Activated B cell treated with CpG ODN at 0.5 μM for 24 hours (primary cell): ENCODE measurements at regions not wholly inside any gene's neighbourhood (a gene's known extent, or its start where the extent isn't known, plus 50 kb on each side); places are given as distances from the start of the nearest gene placed in this dataset.

Source experiments
- ATAC-seq: fragments of 200-7000 bp; cut with Tn5 transposase; one replicate; pipeline ENCODE4 v1.10.0; 2021; ENCODE audit warnings: low read depth, mild to moderate bottlenecking, moderate library complexity
- CTCF ChIA-PET: fragments of 350-600 bp; sonication (Branson Sonifier 250); formaldehyde crosslinking; loops from one replicate; lab custom pipeline; 2021; ENCODE audit warnings: antibody characterized with exemption; lab: Charles Lee
- POLR2A ChIA-PET: fragments of 350-600 bp; sonication (Branson Sonifier 250); formaldehyde crosslinking; loops from one replicate; lab custom pipeline; 2021; ENCODE audit warnings: antibody characterized with exemption; lab: Charles Lee
- DNase-seq: peaks from one replicate; pipeline ENCODE4 v3.0.0; 2022
- H3K27ac Mint-ChIP-seq: one replicate; pipeline ENCODE4 v1.8.0; 2020; ENCODE audit warnings: mixed read lengths
- H3K27me3 Mint-ChIP-seq: one replicate; pipeline ENCODE4 v1.8.0; 2021; ENCODE audit warnings: mixed read lengths
- H3K36me3 Mint-ChIP-seq: one replicate; pipeline ENCODE4 v1.8.0; 2021; ENCODE audit warnings: low read depth, mixed read lengths
- H3K4me1 Mint-ChIP-seq: one replicate; pipeline ENCODE4 v1.8.0; 2021; ENCODE audit warnings: mixed read lengths
- H3K4me3 Mint-ChIP-seq: one replicate; pipeline ENCODE4 v1.8.0; 2020; ENCODE audit warnings: mild to moderate bottlenecking, mixed read lengths
- H3K9me3 Mint-ChIP-seq: one replicate; pipeline ENCODE4 v1.8.0; 2020; ENCODE audit warnings: mixed read lengths
- CTCF ChIP-seq: fragments of 200-600 bp; IDR thresholded peaks from one replicate; pipeline ENCODE4 v1.8.0; 2022; ENCODE audit warnings: antibody characterized with exemption, mild to moderate bottlenecking
- intact Hi-C: fragments of 100-400 bp; cut with micrococcal nuclease; formaldehyde crosslinking; loops from one replicate; pipeline ENCODE4 v1.15.1; 2024

GRCh38 chr7:38122501-38122900 lies 55.5 kb upstream of the STARD3NL start:
- ChIA-PET CTCF (no interaction called here), POLR2A (no interaction called here)
- TF ChIP-seq CTCF, result no peak
- H3K36me3 Mint-ChIP-seq, result no peaks in the 10 kb centered on the region
- intact Hi-C loops, result no loop called here
- no peak overlapping the region for H3K4me3 Mint-ChIP-seq
- peaks cover 8% of the 10 kb centered on the region for H3K9me3 Mint-ChIP-seq
- no peak for ATAC-seq
- H3K4me1 Mint-ChIP-seq, result no peaks in the 10 kb centered on the region
- peaks cover 10% of the 10 kb centered on the region for H3K27me3 Mint-ChIP-seq
- no peak for DNase-seq
- H3K27ac Mint-ChIP-seq, result no peak overlapping the region

- CTCF ChIA-PET, result no interaction called here
- H3K4me3 Mint-ChIP-seq, result no peak overlapping the region
- H3K9me3 Mint-ChIP-seq, result peaks cover 8% of the 10 kb centered on the region
- intact Hi-C loops, result no loop called here
- peaks cover 5% of the 10 kb centered on the region for H3K27me3 Mint-ChIP-seq
- no peak for TF ChIP-seq CTCF
- POLR2A ChIA-PET, result no interaction called here
- ATAC-seq (no peak), DNase-seq (no peak)
- no peaks in the 10 kb centered on the region for H3K4me1 Mint-ChIP-seq
- no peak overlapping the region for H3K27ac Mint-ChIP-seq
- no peaks in the 10 kb centered on the region for H3K36me3 Mint-ChIP-seq
These were observed 54.6 kb upstream of the STARD3NL start for GRCh38 chr7:38123494-38123893.

- no peak overlapping the region for H3K27ac Mint-ChIP-seq
- no peaks in the 10 kb centered on the region for H3K9me3 Mint-ChIP-seq
- POLR2A ChIA-PET, result no interaction called here
- H3K36me3 Mint-ChIP-seq, result no peaks in the 10 kb centered on the region
- H3K27me3 Mint-ChIP-seq, result peaks cover 18% of the 10 kb centered on the region
- DNase-seq, result no peak
- no peak for ATAC-seq
- CTCF ChIA-PET, result no interaction called here
- no peaks in the 10 kb centered on the region for H3K4me1 Mint-ChIP-seq
- no peak overlapping the region for H3K4me3 Mint-ChIP-seq
- TF ChIP-seq CTCF, result no peak
- intact Hi-C loops, result no loop called here
These were observed 50.5 kb upstream of the STARD3NL start for GRCh38 chr7:38127216-38128207.
